HG03521 (cell line): ENCODE measurements at regions not wholly inside any gene's neighbourhood (a gene's known extent, or its start where the extent isn't known, plus 50 kb on each side); places are given as distances from the start of the nearest gene placed in this dataset.
"Not testable (repeated sequence)": the region's sequence is repeated elsewhere in the genome, so short reads cannot be mapped to it uniquely, and the experiment has no call there.

Source experiments
- ATAC-seq: cut with Tn5 transposase; IDR thresholded peaks from one replicate; pipeline ENCODE4 v1.9.1; 2021; ENCODE audit warnings: mild to moderate bottlenecking, moderate library complexity; ENCODE audit not compliant: unreplicated experiment

DNA sequence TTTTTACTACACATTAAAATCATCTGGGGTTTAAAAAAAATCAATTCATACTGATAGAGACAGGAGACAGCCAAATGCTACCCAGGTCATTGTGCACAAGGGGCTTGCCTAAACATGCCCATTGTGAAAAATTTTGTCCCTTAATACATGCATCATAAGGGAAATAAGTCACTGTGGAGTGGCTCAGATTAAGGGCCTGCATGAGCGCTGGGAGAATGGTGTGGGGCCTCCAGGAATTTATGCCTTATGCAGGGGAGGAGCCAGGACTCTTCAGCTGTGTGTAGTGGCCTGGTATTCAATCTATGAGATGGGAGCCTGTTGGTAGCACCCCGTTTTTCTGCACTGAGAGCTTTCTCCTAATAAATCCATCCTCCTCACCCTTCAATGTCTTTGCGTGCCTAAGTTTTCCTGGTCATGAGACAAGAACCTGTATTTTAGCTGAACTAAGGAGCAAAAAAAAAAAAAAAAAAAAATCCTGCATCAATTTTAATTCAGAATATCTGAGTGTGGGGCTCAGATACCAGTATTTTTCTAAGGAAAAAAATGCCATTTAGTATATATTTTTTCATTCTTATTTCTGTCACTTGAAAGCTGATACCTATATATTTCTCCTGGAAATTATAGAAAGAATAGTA is 997.6 kb upstream of the ATXN8OS start:
- no peak for ATAC-seq

DNA sequence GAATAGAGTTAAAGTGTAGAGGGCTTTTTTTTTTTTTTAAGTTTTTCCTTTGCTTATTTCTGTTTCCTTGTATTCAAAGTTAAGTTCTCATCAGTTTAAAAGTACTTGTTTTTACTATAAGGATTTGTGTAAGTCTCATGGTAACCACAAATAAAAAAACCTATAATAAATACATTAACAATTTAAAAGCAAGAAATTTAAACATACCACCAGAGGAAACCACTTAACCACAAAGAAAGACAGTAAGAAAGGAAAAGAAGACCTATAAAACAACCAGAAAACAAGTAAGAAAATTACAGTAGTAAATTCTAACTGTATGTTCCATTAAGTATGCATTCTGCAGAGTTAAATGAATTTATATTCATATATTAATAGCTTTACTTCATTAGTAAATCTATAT is 999.1 kb upstream of the ATXN8OS start:
- no peak for ATAC-seq

DNA sequence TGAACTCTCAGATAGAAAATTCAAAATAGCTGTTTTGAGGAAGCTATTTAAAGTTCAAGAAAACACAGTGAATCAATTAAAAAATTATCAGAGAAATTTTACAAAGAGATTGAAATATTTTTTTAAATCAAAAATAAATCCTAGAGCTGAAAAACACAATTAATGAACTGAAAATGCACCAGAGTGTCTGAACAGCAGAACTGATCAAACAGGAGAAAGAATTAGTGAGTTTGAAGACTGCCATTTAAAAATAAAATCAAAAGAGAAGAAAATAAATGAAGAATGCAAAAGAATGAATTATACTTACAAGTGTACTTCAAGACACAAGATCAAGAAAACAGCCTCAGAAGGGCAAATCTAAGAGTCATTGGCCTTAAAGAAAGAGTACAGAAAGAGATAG is 1000.2 kb upstream of the ATXN8OS start:
- ATAC-seq: no peak

DNA sequence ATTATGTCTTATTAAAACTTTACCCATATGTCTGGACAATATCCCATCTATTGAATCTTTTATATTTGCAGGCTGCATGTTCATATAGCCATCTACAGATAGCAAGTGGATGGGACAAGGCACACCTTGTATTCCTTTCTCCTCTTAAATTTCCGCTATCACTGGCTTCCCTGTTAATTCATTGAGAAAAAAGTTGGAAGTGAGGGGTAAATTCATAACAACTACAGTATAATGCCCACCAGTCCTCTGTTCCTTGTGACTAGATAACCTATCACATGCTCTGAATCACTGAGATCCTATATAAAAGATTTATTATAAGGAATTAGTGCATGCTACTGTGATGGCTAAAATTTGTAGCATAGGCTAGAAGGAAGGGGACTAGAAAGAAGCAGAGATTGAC is 1005.8 kb upstream of the ATXN8OS start:
- ATAC-seq: no peak

DNA sequence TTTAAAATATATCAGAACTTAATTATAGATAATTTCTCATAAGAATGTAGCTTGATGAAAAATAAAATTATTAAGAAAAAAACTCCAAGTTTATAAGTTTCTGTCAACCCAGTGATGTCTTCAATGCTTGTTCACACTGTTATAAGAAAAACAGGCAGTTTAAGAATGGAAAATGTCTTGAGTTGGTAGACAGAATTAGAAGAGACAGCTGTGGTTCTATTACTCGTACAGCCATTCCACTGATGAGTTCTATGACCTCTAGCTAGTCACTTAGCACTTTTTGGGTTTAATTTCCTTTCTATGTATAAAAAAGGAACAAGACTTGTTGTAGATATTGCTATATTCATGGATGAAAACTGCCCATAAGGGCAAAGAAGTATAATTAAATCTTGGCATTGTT is 1013.1 kb upstream of the ATXN8OS start:
- no peak for ATAC-seq

DNA sequence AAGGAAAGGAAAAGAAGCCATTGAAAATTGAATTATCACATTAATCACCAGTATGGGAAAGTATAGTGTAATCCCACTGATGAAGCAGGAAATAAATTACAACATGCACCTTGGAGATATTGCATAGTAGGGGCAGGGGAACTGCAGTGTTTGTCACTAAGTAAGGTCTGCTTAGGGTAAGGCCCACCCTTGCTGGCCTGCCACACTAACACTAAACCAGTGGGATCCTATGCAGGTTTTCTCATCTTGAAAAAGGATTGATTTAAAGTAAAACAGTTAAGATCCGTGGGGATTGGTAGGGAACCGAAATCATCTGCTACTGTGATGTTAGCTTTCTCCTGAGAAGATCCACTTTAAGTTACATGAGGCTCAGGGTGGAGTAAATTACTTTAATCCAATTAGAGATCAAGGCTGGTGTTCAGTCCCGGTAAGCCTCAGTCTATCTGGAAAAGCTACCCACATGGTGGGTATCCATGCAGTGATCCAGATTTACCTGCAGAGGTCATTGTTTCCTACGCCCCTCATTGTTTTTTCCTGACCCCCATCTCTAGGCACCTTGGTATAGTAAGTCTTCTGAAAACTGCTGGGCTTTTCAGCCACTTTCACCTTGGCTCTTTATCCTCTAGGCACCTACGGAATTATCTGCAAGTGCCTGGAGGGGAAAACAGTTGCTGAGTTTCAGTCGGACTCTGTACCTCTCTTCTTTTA is 1014.9 kb upstream of the ATXN8OS start:
- no peak for ATAC-seq

DNA sequence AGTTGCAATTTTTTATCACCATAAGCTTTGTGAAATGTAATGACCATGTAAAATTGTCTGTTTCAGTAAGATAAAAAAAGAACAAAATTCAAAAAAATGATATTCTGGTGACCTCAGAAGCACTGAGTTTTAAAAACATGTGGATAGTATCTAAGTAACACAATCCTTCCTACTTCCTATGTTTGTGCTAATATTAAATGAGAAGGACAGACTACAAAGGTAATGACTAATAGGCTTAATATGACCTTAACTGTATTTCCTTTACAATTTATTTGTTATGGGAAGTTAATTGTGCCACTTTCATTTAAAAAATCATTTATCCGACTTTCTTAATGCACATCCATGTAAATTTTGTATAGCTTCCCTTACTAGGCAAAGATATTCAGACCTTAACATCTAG is 1030.4 kb upstream of the ATXN8OS start:
- ATAC-seq: no peak

DNA sequence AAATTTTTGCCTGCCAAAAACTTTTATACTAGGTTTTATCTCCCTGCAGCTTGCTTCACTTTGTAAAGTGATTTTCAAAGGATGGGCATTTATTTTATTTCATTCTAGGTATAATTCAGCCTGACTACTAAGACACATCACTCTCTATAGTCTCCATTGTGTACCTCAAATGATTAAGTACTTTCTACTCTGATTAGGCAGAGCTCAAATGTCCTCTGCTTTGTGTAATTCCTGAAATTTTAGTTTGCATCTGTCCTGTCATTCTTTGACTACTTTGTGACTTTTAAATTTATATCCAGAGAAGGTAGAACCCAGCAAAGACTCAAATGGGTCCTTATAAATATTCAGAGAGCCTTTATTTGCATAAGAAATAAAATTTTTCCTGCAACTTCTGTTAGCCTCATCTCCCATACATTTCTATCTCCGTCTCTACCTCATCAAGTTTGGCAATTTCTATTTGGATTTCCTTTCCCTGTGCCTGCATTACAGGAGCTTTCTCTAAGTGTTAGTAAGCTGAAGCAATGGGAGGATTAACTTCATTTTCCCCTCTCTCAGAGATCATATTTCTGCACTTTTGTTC is 1038.0 kb upstream of the ATXN8OS start:
- ATAC-seq: no peak

DNA sequence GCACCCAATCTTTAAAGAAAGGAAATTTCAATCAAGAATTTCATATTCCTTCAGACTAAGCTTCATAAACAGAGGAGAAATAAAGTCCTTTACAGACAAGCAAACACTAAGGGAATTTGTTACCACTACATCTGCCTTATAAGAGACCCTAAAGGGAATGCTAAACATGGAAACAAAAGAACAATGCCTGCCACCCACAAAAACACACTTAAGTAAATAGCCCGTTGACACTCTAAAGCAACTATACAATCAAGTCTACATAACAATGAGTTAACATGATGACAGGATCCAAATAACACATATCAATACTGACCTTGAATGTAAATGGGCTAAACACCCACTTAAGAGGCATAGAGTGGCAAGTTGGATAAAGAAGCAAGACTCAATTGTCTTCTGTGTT is 1056.9 kb upstream of the ATXN8OS start:
- ATAC-seq: no peak

DNA sequence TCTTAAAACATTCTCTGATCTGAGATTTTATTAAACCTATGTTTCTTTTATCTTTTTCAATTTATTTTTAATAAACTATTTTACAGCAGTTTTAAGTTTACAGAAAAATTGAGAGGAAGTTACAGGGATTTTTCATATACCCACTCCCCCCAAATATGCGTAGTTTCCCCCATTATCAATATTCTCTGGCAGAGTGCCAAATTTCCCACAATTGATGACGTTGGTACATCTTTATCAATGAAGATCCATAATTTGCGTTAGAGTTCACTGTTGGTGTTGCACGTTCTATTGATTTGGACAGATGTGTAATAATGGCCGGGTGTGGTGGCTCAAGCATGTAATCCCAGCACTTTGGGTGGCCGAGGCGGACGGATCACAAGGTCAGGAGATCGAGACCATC is 1063.0 kb upstream of the ATXN8OS start:
- no peak for ATAC-seq

DNA sequence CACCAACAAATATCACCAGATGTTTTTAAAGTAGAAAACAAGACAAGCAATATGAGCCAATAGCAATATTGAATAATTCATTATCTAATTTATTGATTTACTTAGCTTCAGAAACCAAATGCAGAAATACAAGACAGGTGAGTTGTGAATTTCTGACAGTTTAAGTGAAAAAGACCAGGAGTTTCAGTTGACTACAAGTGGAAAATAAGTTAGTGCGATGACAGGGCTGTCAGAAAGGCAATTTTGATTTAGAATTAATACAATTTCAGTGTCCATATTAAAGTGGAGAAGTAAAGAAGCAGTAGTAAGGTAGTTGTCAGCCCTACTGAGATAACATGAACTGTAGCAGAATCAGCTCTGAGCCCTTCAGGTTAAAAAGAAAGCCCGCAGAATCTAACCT is 1066.7 kb upstream of the ATXN8OS start:
- no peak for ATAC-seq

DNA sequence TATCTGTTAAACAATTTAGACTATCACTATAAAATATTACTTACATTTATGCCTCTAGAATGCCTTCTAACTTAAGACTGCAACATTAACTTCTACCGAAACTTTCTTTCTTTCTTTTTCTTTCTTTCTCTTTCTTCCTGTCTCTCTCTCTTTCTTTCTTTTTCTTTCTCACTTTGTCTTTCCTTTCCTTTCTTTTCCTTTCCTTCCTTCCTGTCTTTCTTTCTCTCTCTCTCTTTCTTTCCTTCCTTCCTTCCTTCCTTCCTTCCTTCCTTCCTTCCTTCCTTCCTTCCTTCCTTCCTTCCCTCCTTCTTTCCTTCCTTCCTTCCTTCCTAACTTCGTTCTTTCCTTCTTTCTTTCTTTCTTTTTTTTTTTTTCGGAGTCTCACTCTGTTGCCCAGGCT is 1071.9 kb upstream of the ATXN8OS start:
- no peak for ATAC-seq

DNA sequence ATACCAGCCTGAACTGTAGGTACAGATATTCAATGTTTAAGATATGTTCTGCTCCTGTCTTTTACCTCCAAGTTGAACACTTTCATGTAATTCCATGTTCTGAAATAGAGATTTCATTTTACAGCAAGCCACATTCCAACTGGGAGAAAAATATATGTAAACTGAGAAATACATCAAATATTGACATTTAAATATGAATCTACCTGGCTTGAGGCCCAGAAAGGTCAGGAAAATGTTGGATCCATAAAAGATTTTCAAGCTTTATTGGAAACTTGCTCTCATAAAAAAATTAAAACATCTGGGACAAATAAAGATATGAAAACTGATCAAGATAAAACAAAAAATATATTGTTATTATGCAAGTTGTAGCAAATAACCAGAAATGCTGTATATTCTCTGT is 1078.7 kb upstream of the ATXN8OS start:
- ATAC-seq: no peak

DNA sequence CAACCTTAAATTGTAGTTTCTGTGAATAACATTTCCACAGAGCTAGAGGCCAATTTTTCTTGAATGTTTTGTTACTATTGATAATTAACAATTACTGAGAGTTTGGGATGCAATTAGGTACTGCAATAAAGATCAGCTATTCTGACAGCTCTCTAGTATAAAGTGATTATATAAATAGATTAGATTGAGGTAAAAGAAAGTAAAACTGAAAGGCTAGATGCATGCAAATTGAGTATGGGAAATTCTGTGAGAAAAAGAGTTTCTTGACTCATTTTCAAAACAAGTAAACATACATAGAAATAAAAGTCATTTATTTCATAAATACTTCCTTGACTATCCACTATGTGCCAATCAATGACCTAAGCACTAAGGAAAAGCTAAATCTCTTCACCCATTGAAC is 1087.5 kb upstream of the ATXN8OS start:
- ATAC-seq: no peak

DNA sequence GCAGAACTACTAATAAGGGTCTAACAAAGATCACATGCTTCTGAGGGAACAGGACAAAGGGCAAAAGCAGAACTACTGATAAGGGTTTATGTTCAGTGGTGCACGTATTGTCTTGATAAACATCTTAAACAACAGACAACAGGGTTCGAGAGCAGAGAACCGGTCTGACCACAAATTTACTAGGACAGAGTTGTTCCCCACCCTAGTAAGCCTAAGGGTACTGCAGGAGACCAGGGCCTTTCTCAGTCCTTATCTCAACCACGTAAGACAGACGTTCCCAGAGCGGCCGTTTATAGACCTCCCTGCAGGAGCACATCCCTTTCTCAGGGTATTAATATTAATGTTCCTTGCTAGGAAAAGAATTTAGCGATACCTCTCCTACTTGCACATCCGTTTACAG is 1089.5 kb upstream of the ATXN8OS start:
- not testable (repeated sequence) for ATAC-seq

DNA sequence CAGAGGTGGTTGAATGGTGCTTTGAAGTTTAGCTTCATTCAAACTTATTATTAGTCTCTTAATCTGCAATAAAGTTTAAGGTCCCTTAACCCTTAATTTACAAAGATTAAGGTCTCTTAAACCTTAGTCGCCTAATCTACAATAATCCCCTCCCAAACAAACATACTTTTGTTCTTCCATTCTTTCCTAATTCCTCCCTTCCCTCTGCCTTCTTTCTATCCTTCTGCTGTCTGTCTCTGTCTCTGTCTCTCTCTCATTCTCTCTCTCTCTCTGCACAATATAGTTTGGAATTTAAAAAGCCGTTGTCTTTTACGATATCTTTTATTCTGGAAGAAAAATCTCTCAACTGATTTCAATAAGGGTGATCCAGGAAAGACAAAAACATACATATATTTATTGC is 1096.8 kb upstream of the ATXN8OS start:
- ATAC-seq: no peak

DNA sequence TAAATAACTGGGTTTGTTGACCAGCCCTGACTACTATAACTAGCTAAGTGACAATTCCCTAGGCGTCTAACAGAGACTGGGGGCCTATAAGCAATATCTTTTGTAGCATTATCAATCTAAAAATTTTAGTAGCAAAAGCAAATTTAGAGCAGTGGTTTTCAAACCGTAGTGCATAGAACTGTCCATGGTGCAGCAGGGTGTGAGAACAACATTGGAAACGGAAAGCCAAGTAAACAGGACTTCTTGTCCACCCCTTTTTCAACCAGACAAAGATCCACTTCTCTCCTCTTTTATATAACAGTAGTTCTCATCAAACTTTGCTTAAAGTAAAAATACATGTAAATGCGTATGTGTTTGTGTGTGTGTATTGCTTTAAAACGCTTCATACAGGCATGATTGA is 1099.1 kb upstream of the ATXN8OS start:
- no peak for ATAC-seq

DNA sequence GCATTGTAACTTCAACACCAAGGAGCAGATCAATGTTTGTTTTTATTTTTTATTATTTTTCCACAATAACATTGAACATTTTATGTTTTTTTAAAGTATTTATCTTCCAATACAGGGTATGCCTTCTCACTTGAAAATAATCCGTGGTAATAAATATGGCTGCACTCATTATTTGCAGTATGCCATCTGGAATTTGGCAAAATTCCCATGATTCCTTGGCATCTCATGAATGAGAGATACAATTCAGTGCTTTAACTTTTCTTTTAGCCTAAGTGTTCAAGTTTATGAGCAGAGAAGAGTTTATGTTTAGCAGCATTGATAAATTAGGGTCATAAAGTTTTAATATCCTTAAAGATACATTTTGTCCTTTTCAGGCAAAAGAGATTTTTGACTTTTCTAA is 1109.6 kb upstream of the ATXN8OS start:
- no peak for ATAC-seq

DNA sequence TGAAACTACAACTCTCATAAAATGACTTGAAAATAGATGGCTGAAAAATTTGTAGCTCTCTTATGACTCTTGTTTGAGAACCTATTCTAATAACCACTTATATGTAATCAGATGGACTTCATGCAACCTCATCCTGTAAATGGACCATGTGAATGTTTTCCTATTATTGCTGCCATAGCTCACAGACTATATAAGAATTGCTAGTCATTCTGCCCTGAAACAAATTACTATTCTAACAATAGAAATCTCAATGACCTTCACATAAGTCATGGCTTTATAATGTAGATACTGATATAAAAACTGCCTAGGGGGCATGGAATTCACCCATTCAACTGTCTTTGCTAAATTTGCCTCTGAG is 1111.0 kb upstream of the ATXN8OS start:
- no peak for ATAC-seq

DNA sequence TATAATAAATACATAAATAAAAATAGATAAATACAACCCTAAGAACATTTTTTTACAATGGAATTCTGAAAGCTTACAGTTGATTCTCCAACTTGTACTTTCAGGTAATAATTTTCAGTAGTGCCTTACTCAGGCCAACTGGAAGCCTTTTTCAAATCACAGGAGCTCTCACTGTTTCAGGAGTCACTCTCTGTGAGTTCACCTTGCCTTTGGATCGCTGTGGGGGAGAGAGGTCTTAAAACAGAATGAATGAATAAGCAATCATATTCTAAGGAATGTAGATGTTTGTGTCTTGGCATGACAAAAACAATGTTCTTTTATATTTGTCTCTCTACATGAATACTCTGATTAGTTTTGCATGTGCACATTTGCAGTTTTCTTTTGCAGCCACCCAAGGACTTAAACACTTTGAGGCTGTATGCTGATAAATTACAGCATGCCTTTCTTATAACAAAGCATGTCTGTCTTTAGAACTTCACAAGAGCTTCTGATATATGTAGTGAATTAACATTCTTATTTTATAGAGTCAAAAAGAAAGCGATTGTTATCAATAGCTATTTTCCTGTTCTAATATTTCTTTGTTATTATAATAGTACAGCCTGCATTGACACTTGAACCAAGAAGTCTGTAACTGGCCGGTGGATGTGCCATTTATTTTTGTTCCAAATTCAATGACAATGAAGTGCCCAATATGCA is 1111.5 kb upstream of the ATXN8OS start:
- ATAC-seq: no peak

DNA sequence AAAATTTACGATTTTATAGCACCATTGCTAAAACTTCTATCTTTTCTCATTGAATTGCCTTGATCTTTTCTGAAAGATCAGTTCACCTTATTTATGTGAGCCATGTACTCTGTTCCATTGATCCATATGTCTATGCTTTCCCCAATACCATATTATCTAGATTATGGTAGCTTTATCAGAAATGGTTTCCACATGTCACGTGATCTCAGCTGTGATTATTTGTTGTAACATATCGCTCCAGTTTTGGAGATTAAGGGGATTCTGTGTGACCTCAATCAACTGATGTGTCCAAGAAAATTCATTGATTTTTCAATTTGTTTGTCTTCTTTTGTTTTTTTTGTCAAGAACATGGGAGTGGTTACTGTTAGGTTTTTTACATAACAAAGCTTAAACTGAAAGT is 1114.5 kb upstream of the ATXN8OS start:
- ATAC-seq: no peak

DNA sequence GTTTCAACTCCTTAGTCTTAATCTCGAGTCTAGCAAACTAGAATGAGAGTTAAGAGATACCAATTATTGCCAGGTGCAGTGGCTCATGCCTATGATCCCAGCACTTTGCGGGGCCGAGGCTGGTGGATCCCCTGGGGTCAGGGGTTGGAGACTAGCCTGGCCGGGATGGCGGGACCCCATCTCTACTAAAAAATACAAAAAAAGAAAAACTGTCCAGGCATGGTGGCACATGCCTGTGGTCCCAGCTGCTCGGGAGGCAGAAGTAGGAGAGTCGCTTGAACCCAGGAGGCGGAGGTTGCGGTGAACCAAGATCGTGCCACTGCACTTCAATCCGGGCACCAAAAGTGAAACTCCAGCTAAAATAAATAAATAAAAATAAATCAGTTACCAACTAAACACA is 1119.5 kb upstream of the ATXN8OS start:
- ATAC-seq: no peak
